WTC11 (cell line): ENCODE measurements at regions not wholly inside any gene's neighbourhood (a gene's known extent, or its start where the extent isn't known, plus 50 kb on each side); places are given as distances from the start of the nearest gene placed in this dataset.

Experiments used
- NFYB ChIP-seq: sonication (generic); formaldehyde crosslinking; conservative IDR thresholded peaks from 2 replicates; pipeline ENCODE4 v1.8.0; 2022; ENCODE audit warnings: low read depth, missing genetic modification reagents
- TP53 ChIP-seq: sonication (generic); formaldehyde crosslinking; IDR thresholded peaks from 2 replicates; pipeline ENCODE4 v1.8.1; 2023; ENCODE audit warnings: mild to moderate bottlenecking, missing genetic modification reagents
- ZNF317 ChIP-seq: sonication (generic); formaldehyde crosslinking; IDR thresholded peaks from 2 replicates; pipeline ENCODE4 v1.8.1; 2023; ENCODE audit warnings: low read depth, mild to moderate bottlenecking, moderate library complexity, missing genetic modification reagents, borderline replicate concordance
- TF ChIP-seq, protein P1 (sequence below): sonication (generic); formaldehyde crosslinking; conservative IDR thresholded peaks from 2 replicates; pipeline ENCODE4 v1.8.1; 2022; ENCODE audit warnings: mild to moderate bottlenecking, missing genetic modification reagents

DNA sequence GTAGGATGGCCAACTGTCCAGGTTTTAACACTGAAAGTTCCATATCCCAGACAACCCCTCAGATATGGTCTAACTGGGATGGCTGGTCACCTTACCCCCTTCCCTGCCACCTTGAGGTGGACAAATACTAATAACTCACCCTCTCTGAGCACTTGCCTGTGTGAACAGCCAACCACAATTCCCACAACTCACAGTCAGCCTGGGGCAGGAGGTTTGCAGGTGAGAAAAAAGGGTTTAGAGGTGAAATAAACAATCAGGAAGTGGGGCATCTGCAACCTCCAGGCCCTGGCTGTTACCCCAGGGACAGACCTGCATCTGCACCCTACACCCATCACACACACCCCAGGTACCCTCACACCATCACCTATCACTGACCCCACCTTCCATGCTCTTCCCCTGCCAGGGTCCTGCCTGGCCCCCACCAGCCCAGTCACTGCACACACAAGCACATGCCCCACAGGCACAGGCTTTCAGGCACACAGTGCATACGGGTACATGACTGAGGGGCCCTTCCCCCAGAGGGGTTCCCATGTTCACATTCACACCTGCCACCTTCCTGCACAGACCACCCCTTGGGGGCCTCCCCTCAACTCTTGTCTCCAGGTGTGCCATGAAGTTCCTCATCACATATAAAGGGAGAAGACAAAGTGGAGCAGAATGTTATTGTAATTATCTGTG, 679.5 kb downstream of the MATN1 start:
- TF ChIP-seq TP53 (no peak), NFYB (no peak), ZNF317 (no peak)
- TF ChIP-seq, protein P1, sequence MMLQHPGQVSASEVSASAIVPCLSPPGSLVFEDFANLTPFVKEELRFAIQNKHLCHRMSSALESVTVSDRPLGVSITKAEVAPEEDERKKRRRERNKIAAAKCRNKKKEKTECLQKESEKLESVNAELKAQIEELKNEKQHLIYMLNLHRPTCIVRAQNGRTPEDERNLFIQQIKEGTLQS = no peak
